ENCODE measurements at regions not wholly inside any gene's neighbourhood (a gene's known extent, or its start where the extent isn't known, plus 50 kb on each side); places are given as distances from the start of the nearest gene placed in this dataset.
A peak's percentile ranks its signal among the peaks of the same experiment; 100 is the strongest.

DNA sequence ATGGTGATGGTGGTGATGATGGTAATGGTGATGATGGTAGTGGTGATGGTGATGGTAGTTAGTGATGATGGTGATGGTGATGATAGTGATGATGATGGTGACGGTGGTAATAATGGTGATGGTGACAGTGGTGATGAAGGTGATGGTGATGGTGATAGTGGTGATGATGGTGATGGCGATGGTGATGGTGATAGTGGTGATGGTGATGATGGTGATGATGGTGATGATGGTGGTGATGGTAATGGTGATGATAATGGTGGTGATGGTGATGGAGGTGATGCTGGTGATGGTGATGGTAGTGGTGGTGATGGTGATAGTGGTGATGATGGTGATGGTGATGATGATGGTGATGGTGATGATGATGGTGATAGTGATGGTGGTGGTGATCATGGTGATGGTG is 148.7 kb upstream of the TNRC6C start:
- no peak for DNase-seq

DNA sequence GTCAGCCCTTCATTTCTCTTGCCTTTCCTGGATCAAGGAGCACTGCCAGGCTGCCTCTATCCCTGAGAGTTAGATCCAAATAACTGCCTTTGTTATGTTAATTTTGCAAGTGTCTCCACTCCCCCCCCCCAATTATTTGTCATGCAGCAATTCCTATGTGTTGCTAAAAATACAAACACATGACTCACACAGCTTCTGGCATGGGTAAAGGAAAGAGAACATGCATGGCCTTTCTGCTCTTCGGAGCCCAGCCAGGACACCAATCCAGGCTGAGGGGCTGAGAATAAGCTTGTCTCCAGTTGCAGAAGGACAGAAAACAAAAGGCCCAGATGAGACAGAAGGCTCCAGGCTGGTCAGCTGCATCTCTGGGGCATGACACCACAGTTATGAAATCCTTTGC is 148.0 kb upstream of the TNRC6C start:
- DNase-seq: no peak

DNA sequence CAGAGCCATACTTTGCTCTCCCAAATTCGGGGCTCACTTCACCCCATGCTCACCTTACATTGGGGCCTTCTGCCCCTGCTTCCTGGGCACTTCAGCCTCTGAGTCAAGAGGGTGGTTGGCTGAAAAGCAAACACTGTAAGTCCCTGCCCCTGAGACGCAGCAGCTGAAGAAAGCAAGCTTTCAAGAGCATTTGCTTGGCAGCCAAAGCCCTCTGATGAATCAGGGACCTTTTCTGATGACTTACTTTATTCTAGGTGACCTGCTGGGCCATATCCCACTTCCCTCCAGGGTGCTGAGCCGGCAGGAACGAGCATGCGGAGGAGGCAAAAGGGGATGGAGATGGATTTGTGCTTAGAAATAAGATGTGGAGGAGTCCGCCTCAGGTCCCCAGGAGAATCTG is 147.0 kb upstream of the TNRC6C start:
- DNase-seq: no peak

DNA sequence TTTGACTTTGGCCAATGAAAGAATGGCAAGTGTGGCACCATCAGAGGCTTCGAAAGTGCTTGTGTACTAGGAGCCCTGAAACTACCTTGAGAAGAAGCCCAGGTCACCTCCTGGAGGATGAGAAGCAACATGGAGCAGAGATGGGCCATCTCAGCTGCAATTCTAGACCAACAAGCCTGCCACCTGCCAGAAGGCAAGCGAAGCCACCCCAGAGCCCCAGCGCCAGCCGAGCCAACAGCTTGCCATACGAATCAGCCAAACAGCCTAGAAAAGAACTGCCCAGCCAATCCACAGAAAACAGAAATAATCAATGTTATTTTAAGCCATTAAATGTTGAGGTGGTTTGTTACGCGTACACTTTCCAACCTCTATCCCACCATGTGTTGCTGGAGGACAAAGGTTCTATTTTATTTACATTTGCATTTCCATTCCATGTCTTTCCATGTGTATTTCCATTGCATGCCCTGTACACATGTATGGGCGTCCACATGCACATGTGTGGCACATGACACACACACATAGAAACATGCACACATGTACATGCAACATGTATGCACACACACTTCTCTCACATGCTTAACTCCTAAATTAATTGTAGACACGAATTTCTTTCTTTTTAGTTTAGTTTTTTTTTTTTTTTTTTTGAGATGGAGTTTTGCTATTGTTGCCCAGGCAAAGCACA is 144.3 kb upstream of the TNRC6C start:
- no peak for DNase-seq

DNA sequence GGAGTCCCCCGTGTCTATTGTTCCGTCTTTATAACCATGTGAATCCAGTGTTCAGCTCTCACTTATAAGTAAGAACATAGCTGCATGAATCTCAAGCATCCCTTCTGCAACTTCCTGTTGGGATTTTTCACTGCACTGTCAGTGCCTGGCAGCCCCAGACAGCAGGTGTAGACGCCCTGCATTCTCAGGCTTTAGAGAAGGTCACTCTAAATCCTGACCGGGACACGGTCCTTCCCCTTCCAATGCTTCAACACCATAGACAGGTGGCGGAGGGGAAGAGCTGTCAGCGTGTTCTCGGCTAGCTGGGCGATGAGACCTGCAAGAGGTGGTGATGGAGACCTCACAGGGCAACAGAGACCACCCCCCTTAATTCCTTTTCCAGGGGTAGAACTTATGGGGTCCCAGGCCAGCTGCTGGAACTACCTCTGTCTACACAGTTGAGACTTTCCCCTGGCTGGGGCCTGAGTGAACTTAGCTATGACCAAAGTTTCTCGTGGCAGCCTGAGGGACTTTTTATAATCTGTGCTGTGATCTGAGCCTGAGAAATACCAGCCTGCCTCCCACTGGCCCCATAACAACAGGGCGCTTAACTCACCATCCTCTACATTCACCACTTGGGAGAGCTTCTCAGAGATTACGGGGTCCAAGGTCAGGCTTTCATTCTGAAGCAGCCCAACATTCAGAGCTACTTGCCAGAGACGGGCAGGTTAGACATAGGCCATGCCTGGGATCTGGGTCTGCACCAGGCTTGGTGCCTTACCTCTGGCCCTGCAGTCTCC is 143.2 kb upstream of the TNRC6C start:
- no peak for DNase-seq

DNA sequence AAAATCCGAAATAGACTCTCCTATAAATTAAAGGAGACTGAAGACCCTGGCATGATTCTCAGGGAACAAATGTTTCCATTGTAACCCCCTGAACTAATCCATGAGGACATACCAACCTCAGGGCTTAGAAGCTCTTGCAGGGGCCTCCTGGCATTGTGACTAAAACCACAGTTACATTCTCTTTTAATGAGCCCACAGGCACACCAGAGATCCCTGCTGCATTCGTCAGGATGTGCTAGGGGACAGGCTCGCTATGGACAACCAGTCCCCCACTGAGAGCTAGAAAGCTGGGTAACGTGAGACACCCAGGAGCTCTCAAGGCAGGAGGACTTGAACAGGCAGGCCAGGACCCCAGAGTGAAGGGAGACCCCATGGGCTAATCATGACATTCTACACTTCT is 140.6 kb upstream of the TNRC6C start:
- no peak for DNase-seq

DNA sequence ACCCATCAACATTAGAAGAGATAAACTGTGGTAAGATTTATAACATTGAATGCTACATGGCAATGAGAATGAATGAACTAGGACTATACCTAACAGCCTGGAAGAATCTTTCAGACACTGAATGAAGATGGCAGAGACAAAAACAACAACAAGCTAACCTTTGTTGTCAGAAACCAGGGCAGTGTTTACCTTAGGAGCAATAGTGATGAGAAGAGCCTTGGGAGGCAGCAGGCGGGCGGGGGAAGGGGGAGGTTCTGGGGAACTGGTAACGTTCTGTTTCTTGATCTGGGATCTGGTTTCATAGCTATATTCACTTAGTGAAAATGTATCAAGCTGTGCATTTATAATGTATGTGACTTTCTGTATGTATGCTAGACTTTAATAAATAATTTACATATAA is 139.0 kb upstream of the TNRC6C start:
- no peak for DNase-seq

DNA sequence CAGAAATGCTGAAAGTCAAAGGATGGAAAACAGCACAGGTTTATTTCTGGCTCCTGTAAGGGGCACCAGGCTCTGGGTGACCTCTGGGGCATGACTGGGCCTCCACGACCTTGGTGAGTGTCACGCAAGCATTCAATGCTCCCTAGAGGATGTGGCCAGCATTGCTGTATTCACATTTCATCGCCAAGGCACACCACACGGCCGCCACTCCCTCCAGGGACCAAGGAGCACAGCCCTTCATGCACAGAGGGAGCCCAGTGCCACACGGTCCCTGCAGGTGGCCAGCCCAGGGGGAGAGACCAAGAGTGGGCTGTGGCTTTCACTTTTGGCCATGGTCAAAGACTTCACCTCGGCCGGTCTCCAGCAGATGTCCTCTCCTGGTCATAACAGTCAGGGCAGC is 137.4 kb upstream of the TNRC6C start:
- DNase-seq: no peak

DNA sequence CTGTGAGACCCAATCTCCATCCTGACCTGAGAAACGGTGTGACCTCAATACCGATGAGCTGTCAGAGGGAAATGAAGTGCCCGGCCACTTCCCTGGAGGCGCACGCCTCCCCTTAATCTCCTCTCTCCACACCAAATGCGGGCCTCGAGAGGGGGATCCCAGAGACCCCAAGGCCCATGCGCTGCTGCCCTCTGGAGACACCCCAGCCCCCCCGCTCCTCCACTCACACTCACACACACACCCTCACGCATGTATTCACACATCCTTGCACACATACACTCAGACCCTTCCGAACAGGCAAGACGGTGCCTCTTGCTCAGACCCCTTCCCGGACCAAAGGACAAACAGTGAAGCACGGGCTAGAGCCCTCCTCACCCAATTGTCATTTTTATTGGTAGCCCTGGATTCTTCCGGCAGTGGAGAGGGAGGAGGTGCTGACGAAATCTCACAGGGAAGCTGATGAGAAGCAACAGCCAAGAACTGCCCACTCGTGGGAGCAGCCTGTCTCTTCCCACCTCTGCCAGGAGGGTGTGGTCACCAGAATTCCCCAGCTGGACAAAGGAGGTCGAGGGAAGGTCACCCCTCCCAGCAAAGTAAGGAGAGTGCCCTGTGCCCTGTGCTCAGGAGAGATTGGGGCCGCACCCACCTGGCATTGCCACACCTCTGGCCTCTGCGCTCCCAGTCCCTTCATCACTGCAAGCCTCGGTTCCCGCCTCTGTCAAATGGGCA is 136.0 kb upstream of the TNRC6C start:
- peak in 1 of 2 donors; percentile 26 for DNase-seq

DNA sequence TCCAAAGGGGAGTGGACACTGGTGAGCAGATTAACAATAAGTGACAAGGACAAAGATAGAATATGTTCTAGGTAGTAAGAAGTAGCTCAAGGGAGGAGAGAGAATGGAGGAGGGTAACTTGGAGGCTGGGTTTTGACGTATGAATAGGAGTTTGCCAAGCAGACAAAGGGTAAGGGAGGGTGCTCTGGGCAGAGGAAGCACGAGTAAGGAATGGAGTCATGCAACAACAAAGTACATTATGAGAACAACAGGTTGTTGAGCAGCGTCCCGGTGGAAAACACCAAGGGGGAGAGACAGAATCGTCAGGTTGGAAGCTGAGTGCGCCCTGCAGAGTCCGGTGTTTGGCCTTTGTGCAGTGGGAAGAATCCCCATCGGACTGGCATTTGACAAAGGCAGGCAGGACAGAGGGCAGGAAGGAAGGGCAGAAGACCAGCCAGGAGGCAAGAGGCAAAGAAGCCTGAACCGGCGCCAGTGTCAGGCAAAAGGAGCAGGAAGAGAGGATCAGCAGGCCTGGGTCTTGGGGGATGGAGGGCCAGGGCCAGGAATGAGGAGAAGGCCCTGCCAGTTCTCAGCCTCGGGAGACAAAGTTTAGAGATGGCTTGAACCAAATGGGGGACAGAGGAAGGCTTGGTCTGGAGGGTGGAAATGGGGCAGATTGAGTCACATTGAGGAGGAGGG is 134.3 kb upstream of the TNRC6C start:
- no peak for DNase-seq

DNA sequence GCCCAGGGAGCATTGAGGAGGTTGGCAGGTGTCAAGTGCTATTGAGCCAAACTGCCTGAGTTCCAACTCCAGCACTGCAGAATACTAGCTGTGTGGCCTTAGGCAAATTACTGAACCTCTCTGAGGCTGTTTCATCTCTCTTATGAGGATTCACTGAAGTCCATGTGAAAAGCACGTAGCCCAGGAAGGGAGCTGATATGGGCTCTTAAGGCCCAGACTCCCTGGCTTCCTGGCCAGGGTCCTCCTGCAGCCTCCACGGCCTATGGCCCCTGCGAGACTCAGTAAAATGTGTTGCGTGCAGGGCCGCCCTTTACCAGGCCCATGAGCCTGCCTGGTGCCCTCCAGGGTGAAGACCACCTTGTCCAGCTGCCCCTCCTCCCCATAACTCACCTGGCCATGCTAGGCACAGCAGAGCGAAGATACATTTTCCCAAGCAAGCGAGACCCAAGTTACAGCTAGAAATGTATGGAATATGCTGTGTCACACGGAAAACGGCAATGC is 133.7 kb upstream of the TNRC6C start:
- no peak for DNase-seq

DNA sequence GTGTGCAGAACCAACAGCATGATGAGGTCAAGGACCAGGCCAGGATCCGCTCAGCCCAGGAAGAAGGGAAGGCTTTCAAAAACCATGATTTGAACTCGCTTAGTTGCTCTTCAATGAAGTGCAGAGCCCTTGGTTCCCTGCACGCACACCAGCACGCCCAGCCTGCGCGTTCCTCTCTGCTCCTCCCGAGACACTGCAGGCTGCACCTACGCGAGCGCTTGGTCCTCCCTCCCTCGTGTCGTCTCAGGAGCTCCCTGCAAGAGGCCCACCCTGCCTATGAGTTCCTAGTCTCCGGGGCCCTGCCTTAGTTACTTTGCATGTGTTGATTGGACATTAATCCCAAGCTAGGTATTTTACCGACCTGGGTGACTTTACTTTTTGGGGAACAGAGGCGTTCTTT is 132.9 kb upstream of the TNRC6C start:
- no peak for DNase-seq

DNA sequence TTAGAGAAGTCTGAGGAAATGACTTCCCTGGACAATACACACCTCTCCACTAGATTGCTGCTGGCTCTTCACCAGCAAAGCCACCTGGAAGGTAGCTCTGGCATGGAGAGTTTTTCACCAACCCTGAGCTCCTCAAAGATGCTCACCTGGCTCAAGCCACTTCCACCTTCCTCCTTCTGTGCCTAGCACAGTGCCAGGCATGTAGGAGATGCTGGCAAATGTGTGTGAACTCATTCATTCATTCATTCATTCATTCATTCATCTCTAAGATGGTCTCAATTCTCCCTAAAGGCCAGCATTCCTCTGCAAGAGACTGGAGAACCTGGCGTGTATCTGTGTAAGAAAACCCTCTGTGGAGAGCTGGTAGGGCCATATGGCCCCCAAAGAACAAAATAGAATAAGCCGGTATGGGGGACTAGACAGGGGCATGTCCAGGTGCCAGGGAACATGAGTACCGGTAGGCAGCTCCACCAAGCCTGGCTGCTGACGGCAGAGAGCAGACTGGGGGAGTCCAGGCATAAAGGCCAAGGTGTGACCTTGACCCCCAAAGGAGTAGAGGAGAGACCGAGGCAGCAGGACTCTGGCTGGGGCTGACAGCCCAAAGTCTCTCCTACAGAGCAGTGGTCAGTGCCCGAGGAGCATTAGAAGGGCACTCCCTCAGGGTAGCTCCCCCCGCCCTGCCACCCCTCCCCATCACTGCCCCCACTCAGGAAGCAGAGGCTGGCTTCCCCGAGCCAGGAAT is 132.2 kb upstream of the TNRC6C start:
- DNase-seq: no peak

DNA sequence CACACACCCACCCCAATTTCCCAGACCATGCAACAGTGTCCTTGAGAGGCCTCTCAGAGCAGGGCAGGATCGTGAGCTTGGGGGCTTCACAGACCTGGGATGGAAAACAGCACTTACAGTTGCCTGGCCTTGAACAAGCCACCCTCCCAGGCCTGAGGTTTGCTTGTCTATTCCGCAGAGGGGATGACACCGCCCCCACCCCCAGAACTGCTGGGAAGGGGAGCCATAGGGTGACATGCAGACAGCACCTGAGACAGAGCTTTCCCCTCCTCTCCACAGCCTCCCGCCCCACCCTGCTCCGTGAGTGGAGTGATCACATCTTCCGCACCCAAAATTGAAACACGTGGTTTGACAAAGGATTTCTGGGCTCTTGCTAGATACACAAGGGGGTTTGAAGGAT is 131.5 kb upstream of the TNRC6C start:
- no peak for DNase-seq

DNA sequence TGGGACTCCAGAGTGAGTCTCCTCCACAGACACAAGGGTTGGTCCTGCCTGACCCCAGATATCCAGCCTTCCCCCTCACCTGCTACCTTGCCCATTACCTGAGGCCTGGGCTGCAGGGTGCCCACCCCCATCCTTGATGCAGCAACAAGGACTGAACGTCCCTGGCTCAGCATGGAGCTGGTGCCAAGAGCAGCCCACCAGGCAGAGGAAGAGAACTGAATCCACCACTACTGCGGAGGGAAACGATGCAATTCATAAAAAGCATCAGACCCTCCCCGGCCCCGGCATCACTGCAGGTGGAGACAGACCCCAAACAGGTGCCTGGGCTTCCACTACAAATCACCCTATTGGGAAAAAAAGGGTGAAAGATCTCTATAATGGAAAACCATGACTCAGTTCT is 131.0 kb upstream of the TNRC6C start:
- DNase-seq: no peak

DNA sequence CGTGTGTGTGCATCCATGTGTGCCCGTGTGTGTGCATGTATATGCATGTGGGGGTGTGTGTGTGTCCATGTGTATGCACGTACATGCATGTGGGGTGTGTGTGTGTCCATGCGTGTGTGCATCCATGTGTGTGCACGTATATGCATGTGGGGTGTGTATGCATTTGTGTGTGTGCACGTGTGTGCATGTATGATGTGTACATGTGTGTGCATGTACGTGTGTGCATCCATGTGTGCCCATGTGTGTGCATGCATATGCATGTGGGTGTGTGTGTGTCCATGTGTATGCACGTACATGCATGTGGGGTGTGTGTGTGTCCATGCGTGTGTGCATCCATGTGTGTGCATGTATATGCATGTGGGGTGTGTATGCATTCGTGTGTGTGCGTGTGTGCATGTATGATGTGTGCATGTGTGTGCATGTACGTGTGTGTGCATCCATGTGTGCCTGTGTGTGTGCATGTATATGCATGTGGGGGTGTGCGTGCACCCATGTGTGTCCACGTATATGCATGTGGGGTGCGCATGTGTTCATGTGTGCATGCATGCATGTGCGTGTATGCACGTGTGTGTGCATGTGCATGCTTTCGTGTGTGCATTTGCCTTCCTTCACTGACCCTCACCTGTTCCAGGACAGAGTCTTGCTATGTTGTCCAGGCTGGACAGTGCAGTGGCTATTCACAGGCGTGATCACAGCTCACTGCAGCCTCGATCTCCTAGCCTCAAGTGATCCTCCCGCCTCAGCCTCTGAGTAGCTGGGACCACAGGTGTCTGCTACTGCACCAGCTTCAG is 129.6 kb upstream of the TNRC6C start:
- DNase-seq: no peak

DNA sequence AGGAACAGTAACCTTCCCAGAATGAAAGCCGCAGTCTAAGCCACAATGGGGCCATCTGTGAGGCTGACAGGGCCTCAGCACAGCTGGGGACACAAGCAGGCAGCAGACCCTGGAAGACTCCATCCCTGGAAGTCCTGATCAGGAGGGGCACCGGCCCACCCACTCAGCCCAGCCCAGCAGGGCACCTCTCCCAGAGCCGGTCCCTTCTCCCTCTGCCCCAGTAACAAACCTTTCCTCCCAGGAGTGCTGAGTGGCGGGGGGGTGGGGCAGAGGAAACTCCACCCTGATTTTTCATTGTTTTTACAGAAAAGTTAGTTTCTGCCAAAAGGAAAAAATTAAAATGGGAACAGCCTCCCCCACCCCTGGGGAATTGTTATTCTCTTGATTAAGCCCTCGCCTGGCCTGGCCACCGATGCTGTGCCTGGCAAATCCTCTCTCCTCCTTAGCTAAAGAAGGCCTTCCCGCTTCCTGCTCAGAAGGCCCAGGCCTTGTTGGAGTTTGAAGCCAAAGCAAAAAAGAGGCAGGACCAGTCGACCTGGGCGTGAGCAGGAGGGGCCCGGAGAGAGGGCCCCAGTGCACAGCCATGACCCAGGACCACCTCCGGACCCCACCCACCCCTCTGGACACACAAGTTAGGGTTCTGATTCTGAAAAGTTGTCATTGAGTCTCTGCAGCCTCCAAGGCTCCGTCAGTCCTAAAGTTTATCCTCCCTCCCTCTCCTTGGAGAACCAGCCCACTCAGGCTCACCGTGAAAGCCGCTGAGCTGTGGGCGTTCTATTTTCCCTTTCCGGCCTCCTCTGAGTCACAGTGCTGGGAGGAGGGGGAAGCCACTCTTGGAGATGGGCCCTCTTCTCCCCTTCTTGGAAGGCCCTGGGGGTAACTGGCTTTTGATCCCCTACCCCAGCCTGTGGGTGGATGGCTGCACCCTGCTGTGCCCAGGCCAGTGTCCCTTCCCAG is 128.4 kb upstream of the TNRC6C start:
- DNase-seq: peak; percentile 75 to 83

DNA sequence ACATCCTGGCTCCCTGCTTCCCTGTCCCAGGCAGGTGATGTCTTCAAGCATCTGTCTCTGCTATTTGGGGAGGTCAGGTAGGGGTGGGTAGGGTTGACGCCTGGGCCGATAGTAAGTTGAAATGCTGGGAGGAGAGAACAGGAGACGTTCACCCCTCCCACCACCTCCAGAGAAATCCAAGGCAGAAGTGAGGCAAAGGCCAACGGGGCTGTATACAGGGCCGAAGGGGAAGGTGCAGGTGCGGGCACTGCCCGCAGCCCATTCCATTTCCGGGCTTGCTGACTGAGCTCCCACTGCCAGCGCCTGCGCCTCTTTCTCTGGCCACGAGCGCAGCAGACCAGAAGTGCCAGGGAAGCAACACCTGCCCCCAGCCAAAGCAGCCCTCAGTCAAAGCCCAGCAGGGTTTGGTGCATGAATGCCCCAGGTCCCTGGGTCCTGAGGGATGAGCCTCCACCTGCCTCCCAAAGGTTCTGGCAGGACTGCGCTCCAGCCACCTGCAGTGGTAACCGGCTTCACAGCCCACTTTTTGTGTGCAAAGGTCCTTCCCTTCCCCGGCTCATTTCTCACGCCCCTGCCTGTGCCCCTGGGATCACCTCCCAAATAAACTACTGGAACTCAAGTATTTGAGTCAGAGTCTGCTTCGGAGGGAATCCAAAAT is 127.6 kb upstream of the TNRC6C start:
- DNase-seq: no peak

DNA sequence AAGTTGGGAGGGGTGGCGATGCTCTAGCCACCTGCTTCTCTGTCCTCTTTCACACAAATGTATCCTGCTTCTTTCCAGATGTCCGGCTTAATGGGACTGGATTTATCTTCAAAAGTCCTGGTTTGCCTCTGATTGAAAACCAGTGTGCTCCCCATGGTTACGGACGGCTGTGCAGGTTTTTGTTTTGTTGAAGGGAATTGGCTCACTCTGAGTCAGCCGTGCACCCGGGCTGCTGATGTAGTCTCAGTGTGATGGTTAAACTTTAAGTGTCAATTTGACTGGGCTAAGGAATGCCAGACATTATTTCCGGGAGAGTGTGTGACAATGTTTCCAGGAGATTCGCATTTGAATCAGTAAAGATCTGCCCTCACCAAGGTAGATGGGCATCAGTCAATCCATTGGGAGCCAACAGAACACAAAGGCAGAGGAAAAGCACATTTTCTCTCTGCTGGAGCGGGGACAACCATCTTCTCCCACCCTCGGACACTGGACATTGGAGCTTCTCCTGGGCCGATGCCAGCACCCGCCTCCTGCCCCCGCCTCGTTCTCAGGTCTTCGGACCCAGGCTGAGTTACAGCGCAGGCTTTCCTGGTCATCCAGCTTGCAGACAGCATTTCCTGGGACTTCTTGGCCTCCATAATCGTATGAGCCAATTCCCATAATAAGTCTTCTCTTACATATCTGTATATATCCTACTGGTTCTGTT is 126.9 kb upstream of the TNRC6C start:
- DNase-seq: no peak
